ENCODE measurements at regions not wholly inside any gene's neighbourhood (a gene's known extent, or its start where the extent isn't known, plus 50 kb on each side); places are given as distances from the start of the nearest gene placed in this dataset.

DNA sequence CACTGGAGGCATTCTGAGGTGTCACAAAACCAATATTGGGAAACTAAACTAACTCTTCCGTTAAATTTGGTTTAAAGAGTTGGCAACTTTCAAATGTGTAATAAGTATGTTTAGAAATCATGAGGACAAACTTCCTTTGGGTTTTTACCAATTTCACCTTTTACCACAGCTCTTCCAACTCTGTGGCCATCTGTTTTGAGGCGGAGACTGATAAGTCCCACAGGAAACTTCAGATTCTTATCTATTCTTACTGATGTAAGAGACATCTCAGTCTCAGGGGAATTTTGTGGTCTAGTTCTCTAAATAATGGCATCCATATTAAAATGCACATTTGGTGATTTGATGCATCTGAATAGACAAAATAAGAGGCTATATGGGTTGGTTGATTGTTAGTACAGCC is 229.2 kb upstream of the AFF2 start:
- no peaks in the 10 kb centered on the region for H3K36me3 ChIP-seq (replicated peaks; ENCODE audit: low read depth, low read length)
- no peak overlapping the region for H3K9ac ChIP-seq (ENCODE audit: low read length)
- H3K27me3 ChIP-seq (ENCODE audit: low read depth, low read length): no peaks in the 10 kb centered on the region
- TF ChIP-seq EZH2phosphoT487 (IDR thresholded peaks at IDR 0.05; ENCODE audit: low read depth): no peak
- TF ChIP-seq, protein P1, sequence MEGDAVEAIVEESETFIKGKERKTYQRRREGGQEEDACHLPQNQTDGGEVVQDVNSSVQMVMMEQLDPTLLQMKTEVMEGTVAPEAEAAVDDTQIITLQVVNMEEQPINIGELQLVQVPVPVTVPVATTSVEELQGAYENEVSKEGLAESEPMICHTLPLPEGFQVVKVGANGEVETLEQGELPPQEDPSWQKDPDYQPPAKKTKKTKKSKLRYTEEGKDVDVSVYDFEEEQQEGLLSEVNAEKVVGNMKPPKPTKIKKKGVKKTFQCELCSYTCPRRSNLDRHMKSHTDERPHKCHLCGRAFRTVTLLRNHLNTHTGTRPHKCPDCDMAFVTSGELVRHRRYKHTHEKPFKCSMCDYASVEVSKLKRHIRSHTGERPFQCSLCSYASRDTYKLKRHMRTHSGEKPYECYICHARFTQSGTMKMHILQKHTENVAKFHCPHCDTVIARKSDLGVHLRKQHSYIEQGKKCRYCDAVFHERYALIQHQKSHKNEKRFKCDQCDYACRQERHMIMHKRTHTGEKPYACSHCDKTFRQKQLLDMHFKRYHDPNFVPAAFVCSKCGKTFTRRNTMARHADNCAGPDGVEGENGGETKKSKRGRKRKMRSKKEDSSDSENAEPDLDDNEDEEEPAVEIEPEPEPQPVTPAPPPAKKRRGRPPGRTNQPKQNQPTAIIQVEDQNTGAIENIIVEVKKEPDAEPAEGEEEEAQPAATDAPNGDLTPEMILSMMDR (IDR thresholded peaks at IDR 0.05; ENCODE audit: low read depth, low read length): no peak
- no peak overlapping the region for H3K4me2 ChIP-seq (ENCODE audit: low read length)
- H3K4me1 ChIP-seq (ENCODE audit: low read length): no peaks in the 10 kb centered on the region
- H4K20me1 ChIP-seq (ENCODE audit: insufficient read depth, low read length): no peaks in the 10 kb centered on the region
- no peak overlapping the region for H3K4me3 ChIP-seq (ENCODE audit: low read length)
- no peak overlapping the region for H3K27ac ChIP-seq (ENCODE audit: low read length)
- no peaks in the 10 kb centered on the region for H3K79me2 ChIP-seq (ENCODE audit: low read length)
- H2AFZ ChIP-seq (ENCODE audit: low read depth, low read length): no peak overlapping the region
- no peaks in the 10 kb centered on the region for H3K9me3 ChIP-seq (ENCODE audit: insufficient read depth, low read length)

GRCh38 chrX:148281920-148282319 is 218.5 kb upstream of the AFF2 start:
- H3K4me2 ChIP-seq (ENCODE audit: low read length): no peak overlapping the region
- TF ChIP-seq, protein P1 (IDR thresholded peaks at IDR 0.05; ENCODE audit: low read depth, low read length): no peak
- TF ChIP-seq EZH2phosphoT487 (IDR thresholded peaks at IDR 0.05; ENCODE audit: low read depth): no peak
- no peak overlapping the region for H3K4me3 ChIP-seq (ENCODE audit: low read length)
- no peak overlapping the region for H2AFZ ChIP-seq (ENCODE audit: low read depth, low read length)
- no peaks in the 10 kb centered on the region for H3K4me1 ChIP-seq (ENCODE audit: low read length)
- no peak overlapping the region for H3K9ac ChIP-seq (ENCODE audit: low read length)
- no peak overlapping the region for H3K27ac ChIP-seq (ENCODE audit: low read length)
- no peaks in the 10 kb centered on the region for H4K20me1 ChIP-seq (ENCODE audit: insufficient read depth, low read length)
- no peaks in the 10 kb centered on the region for H3K36me3 ChIP-seq (replicated peaks; ENCODE audit: low read depth, low read length)
- H3K79me2 ChIP-seq (ENCODE audit: low read length): no peaks in the 10 kb centered on the region
- H3K27me3 ChIP-seq (ENCODE audit: low read depth, low read length): no peaks in the 10 kb centered on the region
- no peaks in the 10 kb centered on the region for H3K9me3 ChIP-seq (ENCODE audit: insufficient read depth, low read length)

GRCh38 chrX:148282504-148282903 is 217.9 kb upstream of the AFF2 start:
- Histone ChIP-seq H3K4me3 (ENCODE audit: low read length) (no peak overlapping the region), H2AFZ (ENCODE audit: low read depth, low read length) (no peak overlapping the region), H3K27me3 (ENCODE audit: low read depth, low read length) (no peaks in the 10 kb centered on the region), H3K27ac (ENCODE audit: low read length) (no peak overlapping the region), H3K79me2 (ENCODE audit: low read length) (no peaks in the 10 kb centered on the region), H3K36me3 (replicated peaks; ENCODE audit: low read depth, low read length) (no peaks in the 10 kb centered on the region), H3K9me3 (ENCODE audit: insufficient read depth, low read length) (no peaks in the 10 kb centered on the region), H3K4me1 (ENCODE audit: low read length) (no peaks in the 10 kb centered on the region), H3K4me2 (ENCODE audit: low read length) (no peak overlapping the region), H4K20me1 (ENCODE audit: insufficient read depth, low read length) (no peaks in the 10 kb centered on the region), H3K9ac (ENCODE audit: low read length) (no peak overlapping the region)
- TF ChIP-seq, protein P1 (IDR thresholded peaks at IDR 0.05; ENCODE audit: low read depth, low read length): no peak
- TF ChIP-seq EZH2phosphoT487 (IDR thresholded peaks at IDR 0.05; ENCODE audit: low read depth): no peak

GRCh38 chrX:148284056-148284455 is 216.4 kb upstream of the AFF2 start:
- H4K20me1 ChIP-seq (ENCODE audit: insufficient read depth, low read length): no peaks in the 10 kb centered on the region
- no peak overlapping the region for H2AFZ ChIP-seq (ENCODE audit: low read depth, low read length)
- H3K9ac ChIP-seq (ENCODE audit: low read length): no peak overlapping the region
- H3K36me3 ChIP-seq (replicated peaks; ENCODE audit: low read depth, low read length): no peaks in the 10 kb centered on the region
- no peaks in the 10 kb centered on the region for H3K27me3 ChIP-seq (ENCODE audit: low read depth, low read length)
- H3K27ac ChIP-seq (ENCODE audit: low read length): no peak overlapping the region
- H3K4me2 ChIP-seq (ENCODE audit: low read length): no peak overlapping the region
- H3K4me3 ChIP-seq (ENCODE audit: low read length): no peak overlapping the region
- no peaks in the 10 kb centered on the region for H3K79me2 ChIP-seq (ENCODE audit: low read length)
- TF ChIP-seq, protein P1 (IDR thresholded peaks at IDR 0.05; ENCODE audit: low read depth, low read length): no peak
- no peak for TF ChIP-seq EZH2phosphoT487 (IDR thresholded peaks at IDR 0.05; ENCODE audit: low read depth)
- H3K4me1 ChIP-seq (ENCODE audit: low read length): no peaks in the 10 kb centered on the region
- H3K9me3 ChIP-seq (ENCODE audit: insufficient read depth, low read length): no peaks in the 10 kb centered on the region
